ENCODE measurements at regions not wholly inside any gene's neighbourhood (a gene's known extent, or its start where the extent isn't known, plus 50 kb on each side); places are given as distances from the start of the nearest gene placed in this dataset.

- H3K9me2 ChIP-seq (replicated peaks; ENCODE audit: insufficient read depth, low read length) = no peaks in the 10 kb centered on the region
- H3K27me3 ChIP-seq (ENCODE audit: low read length) = no peaks in the 10 kb centered on the region
- no peak overlapping the region for H3K4me3 ChIP-seq (ENCODE audit: insufficient read depth, low read length, poor library complexity, severe bottlenecking)
- no peak for TF ChIP-seq CTCF (IDR thresholded peaks at IDR 0.05; ENCODE audit: insufficient read depth, low read length, poor library complexity, severe bottlenecking)
- TF ChIP-seq EZH2phosphoT487 (conservative IDR thresholded peaks at IDR 0.05; ENCODE audit: low read length) = no peak
- no peaks in the 10 kb centered on the region for H3K79me2 ChIP-seq (ENCODE audit: insufficient read depth, low read length)
- H3K9me3 ChIP-seq (ENCODE audit: insufficient read depth, low read length) = no peaks in the 10 kb centered on the region
- no peak overlapping the region for H2AFZ ChIP-seq (ENCODE audit: low read depth, low read length, severe bottlenecking)
- no peak overlapping the region for H3K9ac ChIP-seq (ENCODE audit: low read length)
- H3K36me3 ChIP-seq (ENCODE audit: low read length) = no peaks in the 10 kb centered on the region
- H3K4me2 ChIP-seq (ENCODE audit: low read depth, low read length, poor library complexity, severe bottlenecking) = no peak overlapping the region
- H4K20me1 ChIP-seq (ENCODE audit: low read depth, low read length) = no peaks in the 10 kb centered on the region
- no peaks in the 10 kb centered on the region for H3F3A ChIP-seq (ENCODE audit: insufficient read depth)
- H3K27ac ChIP-seq (ENCODE audit: low read depth, low read length) = no peak overlapping the region
Observed at GRCh38 chr21:28272272-28272992, 720.2 kb downstream of the LTN1 start.

- Histone ChIP-seq H3K4me3 (ENCODE audit: insufficient read depth, low read length, poor library complexity, severe bottlenecking) (no peak overlapping the region), H3F3A (ENCODE audit: insufficient read depth) (no peaks in the 10 kb centered on the region), H3K4me2 (ENCODE audit: low read depth, low read length, poor library complexity, severe bottlenecking) (no peak overlapping the region), H3K79me2 (ENCODE audit: insufficient read depth, low read length) (no peaks in the 10 kb centered on the region), H3K9me2 (replicated peaks; ENCODE audit: insufficient read depth, low read length) (no peaks in the 10 kb centered on the region), H3K36me3 (ENCODE audit: low read length) (no peaks in the 10 kb centered on the region), H3K27me3 (ENCODE audit: low read length) (no peaks in the 10 kb centered on the region), H3K27ac (ENCODE audit: low read depth, low read length) (no peak overlapping the region), H3K9ac (ENCODE audit: low read length) (no peak overlapping the region), H2AFZ (ENCODE audit: low read depth, low read length, severe bottlenecking) (no peak overlapping the region), H4K20me1 (ENCODE audit: low read depth, low read length) (no peaks in the 10 kb centered on the region), H3K9me3 (ENCODE audit: insufficient read depth, low read length) (no peaks in the 10 kb centered on the region)
- TF ChIP-seq CTCF (IDR thresholded peaks at IDR 0.05; ENCODE audit: insufficient read depth, low read length, poor library complexity, severe bottlenecking) (no peak), EZH2phosphoT487 (conservative IDR thresholded peaks at IDR 0.05; ENCODE audit: low read length) (no peak)
Observed at GRCh38 chr21:28269173-28269572, 723.5 kb downstream of the LTN1 start.

GRCh38 chr21:28268685-28269084 is 724.0 kb downstream of the LTN1 start:
- Histone ChIP-seq H3K4me2 (ENCODE audit: low read depth, low read length, poor library complexity, severe bottlenecking) (no peak overlapping the region), H3K4me3 (ENCODE audit: insufficient read depth, low read length, poor library complexity, severe bottlenecking) (no peak overlapping the region), H3K9ac (ENCODE audit: low read length) (no peak overlapping the region), H3K27ac (ENCODE audit: low read depth, low read length) (no peak overlapping the region), H4K20me1 (ENCODE audit: low read depth, low read length) (no peaks in the 10 kb centered on the region), H2AFZ (ENCODE audit: low read depth, low read length, severe bottlenecking) (no peak overlapping the region), H3K9me2 (replicated peaks; ENCODE audit: insufficient read depth, low read length) (no peaks in the 10 kb centered on the region), H3F3A (ENCODE audit: insufficient read depth) (no peaks in the 10 kb centered on the region), H3K27me3 (ENCODE audit: low read length) (no peaks in the 10 kb centered on the region), H3K79me2 (ENCODE audit: insufficient read depth, low read length) (no peaks in the 10 kb centered on the region), H3K9me3 (ENCODE audit: insufficient read depth, low read length) (no peaks in the 10 kb centered on the region), H3K36me3 (ENCODE audit: low read length) (no peaks in the 10 kb centered on the region)
- TF ChIP-seq CTCF (IDR thresholded peaks at IDR 0.05; ENCODE audit: insufficient read depth, low read length, poor library complexity, severe bottlenecking) (no peak), EZH2phosphoT487 (conservative IDR thresholded peaks at IDR 0.05; ENCODE audit: low read length) (no peak)
